Heart right ventricle (tissue), 16 donors: ENCODE measurements at regions not wholly inside any gene's neighbourhood (a gene's known extent, or its start where the extent isn't known, plus 50 kb on each side); places are given as distances from the start of the nearest gene placed in this dataset.

Source experiments
- ATAC-seq, 8 donors: fragments of 200-7000 bp; cut with Tn5 transposase; one replicate each; pipeline ENCODE4 v1.9.1; 2020; ENCODE audit warnings: mild to moderate bottlenecking in 8 of 8, moderate library complexity in 8 of 8, moderate number of reproducible peaks in 1 of 8
- DNase-seq, 2 donors: peaks; one replicate each; pipeline ENCODE4 v3.0.0-alpha.2; 2020
- H3K27ac ChIP-seq, 10 donors: fragments of 200-600 bp; sonication (generic) in 2 of 10; one replicate each; pipeline versions ENCODE4 v1.5.0 to v1.8.0; 2020 to 2022; ENCODE audit warnings: mild to moderate bottlenecking in 3 of 10
- H3K27me3 ChIP-seq, 7 donors: fragments of 200-600 bp; one replicate each; pipeline ENCODE4 v1.8.0; 2021 to 2022; ENCODE audit warnings: mild to moderate bottlenecking in 2 of 7
- H3K36me3 ChIP-seq, 9 donors: fragments of 200-600 bp; sonication (generic) in 1 of 9; one replicate each; pipeline versions ENCODE4 v1.5.0 to v1.8.0; 2020 to 2022; ENCODE audit warnings: mild to moderate bottlenecking in 2 of 9
- H3K4me1 ChIP-seq, 9 donors: fragments of 200-600 bp; sonication (generic) in 1 of 9; one replicate each; pipeline versions ENCODE4 v1.5.0 to v1.8.0; 2020 to 2022; ENCODE audit warnings: mild to moderate bottlenecking in 4 of 9
- H3K4me3 ChIP-seq, 10 donors: fragments of 200-600 bp; sonication (generic) in 2 of 10; one replicate each; pipeline versions ENCODE4 v1.5.0 to v1.8.0; 2020 to 2022; ENCODE audit warnings: mild to moderate bottlenecking in 7 of 10, moderate library complexity in 2 of 10
- H3K9me3 ChIP-seq, 11 donors: fragments of 200-600 bp in 10 of 11; sonication (generic) in 2 of 11; one replicate each; pipeline versions ENCODE4 v1.5.0 to v1.8.0; 2013 to 2022; ENCODE audit warnings: mild to moderate bottlenecking in 2 of 11, control low read depth in 1 of 11, moderate library complexity in 1 of 11
- WGBS, 2 donors: extraction: QIAGEN DNeasy Blood & Tissue Kit; methylation state at CpG; one replicate each; pipeline ENCODE4 v1.1.7; 2013; ENCODE audit warnings: inconsistent platforms in 1 of 2; 5-methylcytosine and 5-hydroxymethylcytosine counted together
- intact Hi-C, 10 donors: fragments of 100-400 bp; cut with DNase I; formaldehyde crosslinking; loops; one replicate each; pipeline versions ENCODE4 v1.11.1 to v1.14.2; 2022
- TF ChIP-seq, protein P1 (sequence below), 9 donors: fragments of 200-600 bp; sonication (generic) in 2 of 9; IDR thresholded peaks; one replicate each; pipeline versions ENCODE4 v1.5.0 to v1.8.0; 2021 to 2022; ENCODE audit warnings: antibody characterized with exemption in 9 of 9, mild to moderate bottlenecking in 5 of 9, moderate library complexity in 1 of 9
- donor health status: Arrhythmogenic right ventricular cardiomyopathy.
- donor health status: ischemic (EF 13 %, LVEDD 7.1; RV severe dilation, severe dysfunction).
- donor health status: healthy with polysubstance abuse.
- donor health status: DM: no; HTN: yes; CAD: no.
- donor health status: DM: no; HTN: no; CAD: no.
- donor health status: ischemic (EF 25% LVEDD 6.9; RV normal size, moderate dysfunction).
- donor health status: ischemic (EF 25% LVEDD 5.7; RV mildly dilated, moderate dysfunction).
- donor health status: healthy.
- donor health status: DM: yes; HTN: yes; CAD: no.
- donor health status: Ischemic cardiomyopathy.
- donor health status: ischemic (EF 35%, LVEDD 5.7; RV mildly dilated, moderate dysfunction).
- donor health status: nonischemic (EF 11% LVEDD 7.7; RV severe dilation, severe dysfunction).
- donor health status: DM: yes; HTN: yes; CAD: no.
- donor health status: PGD.
- donor health status: ischemic (EF 29% LVEDD 5.4; RV normal size, mild dysfunction).
- donor health status: nonischemic (EF 23%, LVEDD 6.1; RV moderate dilation, normal function).

DNA sequence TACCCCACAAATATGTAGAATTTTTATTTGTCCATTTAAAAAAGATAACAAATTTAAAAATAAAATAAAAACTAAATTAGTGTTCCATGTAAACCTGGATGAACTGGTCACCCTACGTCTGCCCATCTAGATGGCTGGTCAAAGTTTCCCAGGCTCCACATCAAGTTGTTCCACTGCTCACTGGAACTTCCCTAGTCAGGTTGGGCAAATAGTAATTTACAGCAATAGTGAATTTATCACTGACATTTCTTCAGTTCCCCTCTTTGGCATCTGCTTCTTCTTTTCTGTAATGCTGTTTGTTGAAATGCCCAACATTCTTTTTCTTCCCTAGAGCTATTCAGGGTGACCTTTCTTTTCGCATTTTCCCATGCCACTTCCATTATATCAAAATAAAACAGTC is 272.7 kb upstream of the BTG1 start:
- intact Hi-C loops: loop anchor here in 6 of 10 donors (10.0 kb wide), 4 partner anchors 136 to 1034 kb away; partner anchors contain the start of gene BTG1 (in 1 of the 6)
- no peak overlapping the region for H3K4me3 ChIP-seq
- no peaks in the 10 kb centered on the region for H3K9me3 ChIP-seq
- WGBS, 2 donors: 82 to 84% methylated on average over 2 of the region's 2 CpGs
- H3K27ac ChIP-seq: no peak overlapping the region
- H3K36me3 ChIP-seq: no peaks in the 10 kb centered on the region
- ATAC-seq: no peak
- no peak for DNase-seq
- H3K4me1 ChIP-seq: peaks cover 0 to 28% (median 21%) of the 10 kb centered on the region in 9 donors
- H3K27me3 ChIP-seq: no peaks in the 10 kb centered on the region
- TF ChIP-seq, protein P1, sequence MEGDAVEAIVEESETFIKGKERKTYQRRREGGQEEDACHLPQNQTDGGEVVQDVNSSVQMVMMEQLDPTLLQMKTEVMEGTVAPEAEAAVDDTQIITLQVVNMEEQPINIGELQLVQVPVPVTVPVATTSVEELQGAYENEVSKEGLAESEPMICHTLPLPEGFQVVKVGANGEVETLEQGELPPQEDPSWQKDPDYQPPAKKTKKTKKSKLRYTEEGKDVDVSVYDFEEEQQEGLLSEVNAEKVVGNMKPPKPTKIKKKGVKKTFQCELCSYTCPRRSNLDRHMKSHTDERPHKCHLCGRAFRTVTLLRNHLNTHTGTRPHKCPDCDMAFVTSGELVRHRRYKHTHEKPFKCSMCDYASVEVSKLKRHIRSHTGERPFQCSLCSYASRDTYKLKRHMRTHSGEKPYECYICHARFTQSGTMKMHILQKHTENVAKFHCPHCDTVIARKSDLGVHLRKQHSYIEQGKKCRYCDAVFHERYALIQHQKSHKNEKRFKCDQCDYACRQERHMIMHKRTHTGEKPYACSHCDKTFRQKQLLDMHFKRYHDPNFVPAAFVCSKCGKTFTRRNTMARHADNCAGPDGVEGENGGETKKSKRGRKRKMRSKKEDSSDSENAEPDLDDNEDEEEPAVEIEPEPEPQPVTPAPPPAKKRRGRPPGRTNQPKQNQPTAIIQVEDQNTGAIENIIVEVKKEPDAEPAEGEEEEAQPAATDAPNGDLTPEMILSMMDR (IDR thresholded peaks at IDR 0.05): no peak

DNA sequence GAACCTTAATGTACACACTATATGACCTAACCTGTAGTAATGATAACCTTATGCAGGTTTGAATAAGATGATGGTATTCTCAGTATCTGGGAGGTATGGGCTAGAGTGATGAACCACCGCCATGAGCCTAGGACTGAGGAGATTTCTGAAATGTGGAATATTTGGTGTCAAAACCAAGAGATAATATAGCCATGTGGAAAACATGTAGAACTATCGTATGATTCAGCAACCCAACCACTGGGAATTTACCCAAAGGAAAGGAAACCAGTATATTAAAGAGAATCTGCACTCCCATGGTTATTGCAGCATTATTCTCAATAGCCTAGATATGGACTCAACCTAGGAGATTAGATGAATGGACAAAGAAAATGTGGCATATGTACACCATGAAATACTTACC is 271.7 kb upstream of the BTG1 start:
- H3K27ac ChIP-seq: no peak overlapping the region
- no peaks in the 10 kb centered on the region for H3K36me3 ChIP-seq
- peaks cover 0 to 27% (median 17%) of the 10 kb centered on the region in 9 donors for H3K4me1 ChIP-seq
- no peaks in the 10 kb centered on the region for H3K27me3 ChIP-seq
- H3K4me3 ChIP-seq: no peak overlapping the region
- intact Hi-C loops: loop anchor here in 6 of 10 donors (10.0 kb wide), 4 partner anchors 137 to 1033 kb away; partner anchors contain the start of gene BTG1 (in 1 of the 6)
- no peak for DNase-seq
- TF ChIP-seq, protein P1 (IDR thresholded peaks at IDR 0.05): no peak
- no peak for ATAC-seq
- no peaks in the 10 kb centered on the region for H3K9me3 ChIP-seq
- 95 to 99% methylated on average over 2 of the region's 2 CpGs for WGBS, 2 donors

GRCh38 chr12:92416385-92416812 is 270.8 kb upstream of the BTG1 start:
- H3K27me3 ChIP-seq: no peaks in the 10 kb centered on the region
- H3K36me3 ChIP-seq: no peaks in the 10 kb centered on the region
- H3K27ac ChIP-seq: peak overlapping the region in 4 of 10 donors; percentile 5 to 52 (median 30)
- TF ChIP-seq, protein P1 (IDR thresholded peaks at IDR 0.05): no peak
- H3K4me3 ChIP-seq: no peak overlapping the region
- 27 to 29% methylated on average over 4 of the region's 4 CpGs for WGBS, 2 donors
- peaks cover 0 to 32% (median 17%) of the 10 kb centered on the region in 9 donors for H3K4me1 ChIP-seq
- peak in 6 of 8 donors; percentile 29 to 79 (median 42) for ATAC-seq
- intact Hi-C loops: loop anchor here in 6 of 10 donors (10.0 kb wide), 4 partner anchors 138 to 1032 kb away; partner anchors contain the start of gene BTG1 (in 1 of the 6)
- DNase-seq: no peak
- H3K9me3 ChIP-seq: no peaks in the 10 kb centered on the region

DNA sequence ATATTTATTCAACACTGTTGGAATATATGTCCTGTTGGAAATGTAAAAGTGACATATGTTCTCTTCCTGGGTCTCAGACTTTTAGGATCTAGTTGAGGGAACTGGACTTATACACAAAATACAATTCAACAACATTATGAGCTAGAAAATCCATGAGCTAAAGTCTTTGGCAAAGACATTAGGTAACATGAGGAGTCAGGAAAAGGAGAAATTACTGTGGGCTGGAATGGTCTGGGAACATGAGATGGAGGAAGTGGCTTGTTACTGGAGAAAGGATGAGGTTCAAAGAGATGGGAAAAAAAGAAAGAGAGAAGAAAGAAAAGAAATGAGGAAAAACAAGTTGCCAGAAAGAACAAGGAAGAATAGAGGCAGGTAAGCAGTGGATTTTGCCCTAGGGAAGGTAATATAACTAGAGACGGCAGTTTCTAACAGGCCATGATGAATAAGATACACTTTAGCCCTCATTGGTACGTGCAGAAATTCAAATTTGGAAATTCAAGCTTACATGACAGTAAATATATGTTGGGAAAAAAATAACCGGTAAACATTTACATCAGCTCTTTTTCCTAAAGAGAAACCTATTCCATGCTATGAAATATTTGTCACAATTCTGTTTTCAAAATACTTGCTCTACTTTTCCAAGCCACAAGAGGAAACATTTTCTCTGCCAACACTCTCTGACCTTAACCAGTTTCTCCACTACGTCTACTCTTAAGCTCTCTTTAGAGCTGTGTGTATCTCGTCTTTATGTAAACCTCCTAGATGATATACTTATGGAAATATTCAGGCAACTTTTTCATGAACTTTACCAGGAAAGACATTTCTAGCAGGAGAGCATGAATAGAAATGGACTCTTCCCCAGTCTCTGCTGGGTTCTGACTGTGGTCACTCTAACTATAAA is 268.8 kb upstream of the BTG1 start:
- intact Hi-C loops: loop anchor here in 6 of 10 donors (5.0 to 10.0 kb wide), 5 partner anchors 138 to 1030 kb away; partner anchors contain the start of gene BTG1 (in 1 of the 6)
- peak overlapping the region in 1 of 10 donors; percentile 29 for H3K27ac ChIP-seq
- 68 to 72% methylated on average over 5 of the region's 5 CpGs for WGBS, 2 donors
- no peak for DNase-seq
- no peaks in the 10 kb centered on the region for H3K36me3 ChIP-seq
- no peak overlapping the region for H3K4me3 ChIP-seq
- peaks cover 0 to 42% (median 24%) of the 10 kb centered on the region in 9 donors for H3K4me1 ChIP-seq
- no peaks in the 10 kb centered on the region for H3K27me3 ChIP-seq
- TF ChIP-seq, protein P1 (IDR thresholded peaks at IDR 0.05): peak in 2 of 9 donors; percentile 8 to 10
- ATAC-seq: peak in 1 of 8 donors; percentile 14
- H3K9me3 ChIP-seq: no peaks in the 10 kb centered on the region
